Fibroblast of villous mesenchyme (primary cell): ENCODE measurements at regions not wholly inside any gene's neighbourhood (a gene's known extent, or its start where the extent isn't known, plus 50 kb on each side); places are given as distances from the start of the nearest gene placed in this dataset.

Source experiments
- DNase-seq: peaks from one replicate; pipeline ENCODE4 v3.0.0-alpha.2; 2010; ENCODE audit warnings: low read depth
- H3K4me3 ChIP-seq: 2 replicates; pipeline ENCODE4 v1.5.1; 2011; ENCODE audit warnings: low read depth, mild to moderate bottlenecking, low read length
- TF ChIP-seq, protein P1 (sequence below): IDR thresholded peaks from 2 replicates; pipeline ENCODE4 v1.5.1; 2012; ENCODE audit warnings: low read depth, mild to moderate bottlenecking, low read length; ENCODE audit not compliant: insufficient read depth

DNA sequence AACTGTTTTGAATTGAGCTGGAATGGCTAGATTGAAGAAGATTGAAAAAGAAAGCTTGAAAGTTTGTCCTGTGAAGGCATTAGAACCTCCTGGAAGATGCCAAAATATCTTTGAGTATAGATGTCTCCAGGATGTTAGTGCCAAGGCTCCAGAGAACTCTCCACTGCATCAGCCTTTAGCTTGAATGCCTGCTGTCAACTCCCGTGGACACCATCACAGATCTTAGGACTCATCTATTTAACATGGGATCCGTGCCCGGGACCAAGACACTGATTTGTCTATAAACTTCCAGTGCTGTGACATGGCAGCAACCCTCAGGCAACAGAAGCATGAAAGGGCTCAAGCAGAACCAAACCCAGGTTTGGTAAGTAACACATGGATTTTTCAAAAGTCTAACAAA is 670.9 kb upstream of the ST8SIA4 start:
- no peak for DNase-seq
- TF ChIP-seq, protein P1, sequence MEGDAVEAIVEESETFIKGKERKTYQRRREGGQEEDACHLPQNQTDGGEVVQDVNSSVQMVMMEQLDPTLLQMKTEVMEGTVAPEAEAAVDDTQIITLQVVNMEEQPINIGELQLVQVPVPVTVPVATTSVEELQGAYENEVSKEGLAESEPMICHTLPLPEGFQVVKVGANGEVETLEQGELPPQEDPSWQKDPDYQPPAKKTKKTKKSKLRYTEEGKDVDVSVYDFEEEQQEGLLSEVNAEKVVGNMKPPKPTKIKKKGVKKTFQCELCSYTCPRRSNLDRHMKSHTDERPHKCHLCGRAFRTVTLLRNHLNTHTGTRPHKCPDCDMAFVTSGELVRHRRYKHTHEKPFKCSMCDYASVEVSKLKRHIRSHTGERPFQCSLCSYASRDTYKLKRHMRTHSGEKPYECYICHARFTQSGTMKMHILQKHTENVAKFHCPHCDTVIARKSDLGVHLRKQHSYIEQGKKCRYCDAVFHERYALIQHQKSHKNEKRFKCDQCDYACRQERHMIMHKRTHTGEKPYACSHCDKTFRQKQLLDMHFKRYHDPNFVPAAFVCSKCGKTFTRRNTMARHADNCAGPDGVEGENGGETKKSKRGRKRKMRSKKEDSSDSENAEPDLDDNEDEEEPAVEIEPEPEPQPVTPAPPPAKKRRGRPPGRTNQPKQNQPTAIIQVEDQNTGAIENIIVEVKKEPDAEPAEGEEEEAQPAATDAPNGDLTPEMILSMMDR: no peak

DNA sequence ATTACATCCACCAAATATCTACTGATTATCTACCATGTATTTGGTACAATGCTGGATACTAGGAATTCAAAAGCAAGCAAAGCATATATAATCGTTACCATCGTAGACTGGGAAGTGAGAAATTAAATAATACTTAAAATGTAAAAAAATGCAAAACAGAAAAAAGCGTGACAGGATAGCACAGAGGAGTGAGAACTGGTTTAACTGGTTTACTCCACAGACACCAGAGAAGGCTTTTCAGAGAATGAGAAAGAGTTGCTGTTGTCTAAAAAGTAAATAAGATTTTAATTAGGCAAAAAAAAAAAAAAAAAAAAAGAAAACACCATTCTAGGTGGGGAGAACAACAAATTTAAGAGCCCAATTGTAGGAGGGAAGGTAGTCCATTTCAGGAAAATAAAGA is 657.9 kb upstream of the ST8SIA4 start:
- no peak overlapping the region for H3K4me3 ChIP-seq
- no peak for DNase-seq
- TF ChIP-seq, protein P1: no peak

More for the DNA sequence above, 670.9 kb upstream of the ST8SIA4 start:
- H3K4me3 ChIP-seq: no peak overlapping the region

- no peak for DNase-seq
- TF ChIP-seq, protein P1: no peak
Observed at GRCh38 chr5:101543780-101544179, 640.7 kb upstream of the ST8SIA4 start.

DNA sequence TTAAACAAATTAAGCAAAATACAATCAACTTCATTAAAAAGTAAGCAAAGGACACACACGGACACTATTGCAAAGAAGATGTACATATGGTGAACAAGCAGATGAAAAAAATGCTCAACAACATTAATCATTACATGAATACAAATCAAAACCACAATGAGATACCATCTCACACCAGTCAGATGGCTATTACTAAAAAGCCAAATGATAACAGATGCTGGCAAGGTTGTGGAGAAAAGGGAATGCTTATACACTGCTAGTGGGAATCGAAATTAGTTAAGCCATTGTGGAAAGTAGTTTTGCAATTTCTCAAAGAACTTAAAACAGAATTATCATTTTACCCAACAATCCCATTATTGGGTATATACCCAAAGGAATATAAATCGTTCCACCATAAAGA is 636.2 kb upstream of the ST8SIA4 start:
- no peak overlapping the region for H3K4me3 ChIP-seq
- no peak for DNase-seq
- TF ChIP-seq, protein P1: no peak

More at GRCh38 chr5:101543780-101544179, 640.7 kb upstream of the ST8SIA4 start:
- no peak overlapping the region for H3K4me3 ChIP-seq

DNA sequence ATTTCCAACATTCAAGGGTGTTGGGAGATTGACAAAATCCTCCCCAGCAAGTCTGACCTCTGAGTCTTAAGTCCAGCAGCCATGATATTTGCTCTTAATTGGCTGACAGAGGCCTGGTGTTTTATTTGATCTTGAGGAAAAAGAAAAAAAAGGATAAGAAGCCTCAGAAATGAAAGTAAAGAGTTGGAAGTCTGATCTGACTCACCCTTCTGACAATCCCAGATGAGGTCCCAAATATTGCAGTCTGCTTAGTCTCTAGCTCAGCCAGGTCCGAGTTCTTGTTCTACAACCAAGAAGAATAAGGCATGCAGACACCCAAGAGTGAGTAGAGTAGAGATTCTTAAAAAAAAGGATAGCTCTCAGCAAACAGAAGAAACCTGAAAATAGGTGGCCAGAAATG is 632.5 kb upstream of the ST8SIA4 start:
- no peak overlapping the region for H3K4me3 ChIP-seq
- TF ChIP-seq, protein P1: no peak
- DNase-seq: no peak

GRCh38 chr5:101534491-101535110 is 631.5 kb upstream of the ST8SIA4 start:
- no peak for DNase-seq
- TF ChIP-seq, protein P1: no peak

GRCh38 chr5:101532430-101532829 is 629.3 kb upstream of the ST8SIA4 start:
- H3K4me3 ChIP-seq: no peak overlapping the region
- no peak for DNase-seq
- TF ChIP-seq, protein P1: no peak

More at GRCh38 chr5:101534491-101535110, 631.5 kb upstream of the ST8SIA4 start:
- no peak overlapping the region for H3K4me3 ChIP-seq
